Myocyte (in vitro differentiated cells): ENCODE measurements at regions not wholly inside any gene's neighbourhood (a gene's known extent, or its start where the extent isn't known, plus 50 kb on each side); places are given as distances from the start of the nearest gene placed in this dataset.
"Not testable (repeated sequence)": the region's sequence is repeated elsewhere in the genome, so short reads cannot be mapped to it uniquely, and the experiment has no call there.

Experiments used
- DNase-seq: peaks from one replicate; pipeline ENCODE4 v3.0.0-alpha.2; 2012; ENCODE audit warnings: low read depth

GRCh38 chr2:95654897-95655296 lies 63.1 kb downstream of the TRIM43 start:
- DNase-seq = not testable (repeated sequence)

GRCh38 chr2:95656553-95656952 lies 64.8 kb downstream of the TRIM43 start:
- DNase-seq = not testable (repeated sequence)

GRCh38 chr2:95657937-95658336 lies 66.1 kb downstream of the TRIM43 start:
- DNase-seq = not testable (repeated sequence)

GRCh38 chr2:95660766-95661562 lies 69.2 kb downstream of the TRIM43 start:
- not testable (repeated sequence) for DNase-seq

GRCh38 chr2:95663471-95664441 lies 72.0 kb downstream of the TRIM43 start:
- not testable (repeated sequence) for DNase-seq

GRCh38 chr2:95666636-95667035 lies 74.8 kb downstream of the TRIM43 start:
- peak; percentile 79 for DNase-seq

GRCh38 chr2:95667480-95667879 lies 75.7 kb downstream of the TRIM43 start:
- DNase-seq = peak; percentile 71

GRCh38 chr2:95668934-95669333 lies 77.1 kb downstream of the TRIM43 start:
- not testable (repeated sequence) for DNase-seq

- peak; percentile 49 for DNase-seq
Observed at GRCh38 chr2:95669441-95669991, 77.7 kb downstream of the TRIM43 start.

- DNase-seq = no peak
Observed at GRCh38 chr2:95670167-95670566, 78.4 kb downstream of the TRIM43 start.

GRCh38 chr2:95670686-95671085 lies 78.9 kb downstream of the TRIM43 start:
- no peak for DNase-seq

GRCh38 chr2:95671171-95671570 lies 79.4 kb downstream of the TRIM43 start:
- DNase-seq = not testable (repeated sequence)

GRCh38 chr2:95671992-95672391 lies 80.2 kb downstream of the TRIM43 start:
- not testable (repeated sequence) for DNase-seq

GRCh38 chr2:95672500-95672899 lies 80.7 kb downstream of the TRIM43 start:
- DNase-seq = not testable (repeated sequence)

- DNase-seq = no peak
Observed at GRCh38 chr2:95674186-95674585, 82.4 kb downstream of the TRIM43 start.

- DNase-seq = not testable (repeated sequence)
Observed at GRCh38 chr2:95676573-95676972, 84.8 kb downstream of the TRIM43 start.

GRCh38 chr2:95677346-95677745 lies 85.5 kb downstream of the TRIM43 start:
- DNase-seq = no peak

- not testable (repeated sequence) for DNase-seq
Observed at GRCh38 chr2:95677833-95678232, 86.0 kb downstream of the TRIM43 start.

- DNase-seq = not testable (repeated sequence)
Observed at GRCh38 chr2:95681158-95681557, 89.4 kb downstream of the TRIM43 start.

- DNase-seq = peak; percentile 23
Observed at GRCh38 chr2:95681589-95682081, 89.8 kb downstream of the TRIM43 start.

- not testable (repeated sequence) for DNase-seq
Observed at GRCh38 chr2:95682889-95683517, 91.2 kb downstream of the TRIM43 start.
